ENCODE measurements at regions not wholly inside any gene's neighbourhood (a gene's known extent, or its start where the extent isn't known, plus 50 kb on each side); places are given as distances from the start of the nearest gene placed in this dataset.

- no peak for TF ChIP-seq CTCF (IDR thresholded peaks at IDR 0.05; ENCODE audit: extremely low read depth, missing control alignments)
- DNase-seq (ENCODE audit: low spot score): no peak
Observed at GRCh38 chr14:87879389-87879788, 113.6 kb downstream of the GALC start.

- DNase-seq (ENCODE audit: low spot score): no peak
- TF ChIP-seq CTCF (IDR thresholded peaks at IDR 0.05; ENCODE audit: extremely low read depth, missing control alignments): no peak
Observed at GRCh38 chr14:87878959-87879358, 114.0 kb downstream of the GALC start.

GRCh38 chr14:87877877-87878276 is 115.1 kb downstream of the GALC start:
- no peak for DNase-seq (ENCODE audit: low spot score)
- TF ChIP-seq CTCF (IDR thresholded peaks at IDR 0.05; ENCODE audit: extremely low read depth, missing control alignments): no peak

- DNase-seq (ENCODE audit: low spot score): no peak
- TF ChIP-seq CTCF (IDR thresholded peaks at IDR 0.05; ENCODE audit: extremely low read depth, missing control alignments): no peak
Observed at GRCh38 chr14:87874676-87875075, 118.3 kb downstream of the GALC start.

- TF ChIP-seq CTCF (IDR thresholded peaks at IDR 0.05; ENCODE audit: extremely low read depth, missing control alignments): no peak
- DNase-seq (ENCODE audit: low spot score): no peak
Observed at GRCh38 chr14:87873741-87874140, 119.2 kb downstream of the GALC start.

GRCh38 chr14:87869619-87870583 is 123.1 kb downstream of the GALC start:
- peak; percentile 13 for DNase-seq (ENCODE audit: low spot score)
- no peak for TF ChIP-seq CTCF (IDR thresholded peaks at IDR 0.05; ENCODE audit: extremely low read depth, missing control alignments)

GRCh38 chr14:87868920-87869319 is 124.1 kb downstream of the GALC start:
- DNase-seq (ENCODE audit: low spot score): no peak
- no peak for TF ChIP-seq CTCF (IDR thresholded peaks at IDR 0.05; ENCODE audit: extremely low read depth, missing control alignments)
